SK-N-SH (cell line): ENCODE measurements at regions not wholly inside any gene's neighbourhood (a gene's known extent, or its start where the extent isn't known, plus 50 kb on each side); places are given as distances from the start of the nearest gene placed in this dataset.

ENCODE experiments used
- CTCF ChIA-PET: fragments of 300-600, 350-600 bp; formaldehyde crosslinking; extraction: SDS; loops from one replicate; lab custom pipeline; 2021; lab: Yijun Ruan, JAX
- POLR2A ChIA-PET: fragments of 350-600 bp; sonication (Branson Sonifier 250); formaldehyde crosslinking; extraction: SDS; loops from one replicate; lab custom pipeline; 2020; ENCODE audit warnings: antibody characterized with exemption, inconsistent platforms; lab: Yijun Ruan, JAX
- DNase-seq: peaks from one replicate; pipeline ENCODE4 v3.0.0; 2012
- H2AFZ ChIP-seq: fragments of 200-600 bp; sonication (generic); 2 replicates; pipeline ENCODE4 v1.8.1; 2016; ENCODE audit warnings: antibody characterized with exemption, mild to moderate bottlenecking, low read depth
- H3F3A ChIP-seq: fragments of 200-600 bp; sonication (generic); replicated peaks from 2 replicates; pipeline ENCODE3; 2016; ENCODE audit warnings: antibody characterized with exemption, mild to moderate bottlenecking; ENCODE audit not compliant: insufficient read depth
- H3K27ac ChIP-seq, 2 experiments: fragments of 200-500 bp in 1 of 2; fragments of 200-600 bp in 1 of 2; sonication (Bioruptor generic) in 1 of 2; sonication (generic), shearing (Covaris generic) in 1 of 2; 2 replicates each; pipeline versions ENCODE4 v1.5.1 to v1.6.1; 2014 to 2016; ENCODE audit warnings: low read depth in 2 of 2, inconsistent platforms in 1 of 2, low read length in 1 of 2, mild to moderate bottlenecking in 1 of 2, mixed read lengths in 1 of 2
- H3K27me3 ChIP-seq: fragments of 200-600 bp; sonication (generic), shearing (Covaris generic); 2 replicates; pipeline ENCODE4 v1.6.1; 2016; ENCODE audit warnings: mixed run types; ENCODE audit not compliant: insufficient read depth
- H3K36me3 ChIP-seq, 2 experiments: fragments of 200-500 bp in 1 of 2; fragments of 200-600 bp in 1 of 2; sonication (Bioruptor generic) in 1 of 2; sonication (generic) in 1 of 2; replicated peaks in 1 of 2; 2 replicates each; pipeline versions ENCODE3 to v1.5.1; 2014 to 2016; ENCODE audit warnings: low read length in 1 of 2, mild to moderate bottlenecking in 1 of 2; ENCODE audit not compliant: insufficient read depth in 2 of 2, control insufficient read depth in 1 of 2
- H3K4me1 ChIP-seq, 2 experiments: fragments of 200-500 bp in 1 of 2; fragments of 200-600 bp in 1 of 2; sonication (Bioruptor generic) in 1 of 2; sonication (generic), shearing (Covaris generic) in 1 of 2; 2 replicates each; pipeline versions ENCODE4 v1.5.1 to v1.6.1; 2014 to 2016; ENCODE audit warnings: low read depth in 1 of 2, low read length in 1 of 2, mixed run types in 1 of 2; ENCODE audit not compliant: insufficient read depth in 2 of 2, control insufficient read depth in 1 of 2
- H3K4me2 ChIP-seq: fragments of 200-600 bp; sonication (generic), shearing (Covaris generic); 2 replicates; pipeline ENCODE4 v1.6.1; 2017; ENCODE audit warnings: mixed run types
- H3K4me3 ChIP-seq, 2 experiments: fragments of 200-500 bp in 1 of 2; fragments of 200-600 bp in 1 of 2; sonication (Bioruptor generic) in 1 of 2; sonication (generic), shearing (Covaris generic) in 1 of 2; 2 replicates each; pipeline versions ENCODE4 v1.5.1 to v1.8.1; 2014 to 2016; ENCODE audit warnings: low read depth in 2 of 2, inconsistent platforms in 1 of 2, low read length in 1 of 2, mild to moderate bottlenecking in 1 of 2, mixed read lengths in 1 of 2, moderate library complexity in 1 of 2
- H3K79me2 ChIP-seq: fragments of 200-600 bp; sonication (generic); 2 replicates; pipeline ENCODE4 v1.8.1; 2017; ENCODE audit warnings: mild to moderate bottlenecking; ENCODE audit not compliant: insufficient read depth
- H3K9ac ChIP-seq: fragments of 200-600 bp; sonication (generic); 2 replicates; pipeline ENCODE4 v1.6.1; 2017; ENCODE audit warnings: mixed run types
- H3K9me2 ChIP-seq: fragments of 200-600 bp; sonication (generic); 2 replicates; pipeline ENCODE4 v1.6.1; 2017; ENCODE audit warnings: mixed run types
- H3K9me3 ChIP-seq: fragments of 200-600 bp; sonication (generic); 2 replicates; pipeline ENCODE4 v1.6.1; 2017; ENCODE audit warnings: mixed run types, mild to moderate bottlenecking, moderate library complexity
- H4K20me1 ChIP-seq: fragments of 200-600 bp; sonication (generic); 2 replicates; pipeline ENCODE4 v1.6.1; 2017; ENCODE audit warnings: mild to moderate bottlenecking, mixed run types; ENCODE audit not compliant: insufficient read depth
- CHD2 ChIP-seq: fragments of 150-350 bp; IDR thresholded peaks from 2 replicates; pipeline ENCODE4 v1.6.1; 2018; ENCODE audit warnings: low read length; ENCODE audit not compliant: partially characterized antibody
- ELF1 ChIP-seq: IDR thresholded peaks from 2 replicates; pipeline ENCODE4 v1.4.0; 2012
- FOSL2 ChIP-seq: IDR thresholded peaks from 2 replicates; pipeline ENCODE4 v1.4.0; 2012; ENCODE audit warnings: low read depth, mild to moderate bottlenecking, moderate library complexity, borderline replicate concordance
- IRF3 ChIP-seq: fragments of 150-350 bp; IDR thresholded peaks from 2 replicates; pipeline ENCODE4 v1.6.1; 2016; ENCODE audit warnings: mild to moderate bottlenecking, low read depth, low read length
- JUND ChIP-seq: IDR thresholded peaks from 2 replicates; pipeline ENCODE4 v1.4.0; 2012
- MEF2A ChIP-seq: IDR thresholded peaks from 2 replicates; pipeline ENCODE4 v1.4.0; 2012; ENCODE audit warnings: low read depth, borderline replicate concordance
- MXI1 ChIP-seq: IDR thresholded peaks from 2 replicates; pipeline ENCODE4 v1.6.1; 2012; ENCODE audit warnings: mild to moderate bottlenecking, low read depth, low read length, improper control_type of control experiment
- PBX3 ChIP-seq: IDR thresholded peaks from 2 replicates; pipeline ENCODE4; 2012
- POLR2AphosphoS5 ChIP-seq: IDR thresholded peaks from 2 replicates; pipeline ENCODE4 v1.6.1; 2012; ENCODE audit warnings: low read depth, low read length
- RXRA ChIP-seq: IDR thresholded peaks from 2 replicates; pipeline ENCODE4 v1.4.0; 2012; ENCODE audit warnings: low read depth, mild to moderate bottlenecking, borderline replicate concordance
- SIN3A ChIP-seq: IDR thresholded peaks from 2 replicates; pipeline ENCODE4 v1.6.1; 2012; ENCODE audit warnings: low read depth, mild to moderate bottlenecking, low read length, moderate library complexity, borderline replicate concordance
- SMC3 ChIP-seq: IDR thresholded peaks from 2 replicates; pipeline ENCODE4 v1.6.1; 2012; ENCODE audit warnings: low read depth, low read length, improper control_type of control experiment
- TAF1 ChIP-seq: IDR thresholded peaks from 2 replicates; pipeline ENCODE4 v1.6.1; 2012; ENCODE audit warnings: low read depth, mild to moderate bottlenecking, low read length, moderate library complexity, borderline replicate concordance
- TEAD4 ChIP-seq: IDR thresholded peaks from 2 replicates; pipeline ENCODE4 v1.4.0; 2012; ENCODE audit warnings: mild to moderate bottlenecking, borderline replicate concordance; ENCODE audit not compliant: insufficient read depth
- USF1 ChIP-seq: IDR thresholded peaks from 2 replicates; pipeline ENCODE4 v1.4.0; 2012; ENCODE audit warnings: low read depth, borderline replicate concordance
- ZBTB33 ChIP-seq: IDR thresholded peaks from 2 replicates; pipeline ENCODE4 v1.4.0; 2012; ENCODE audit warnings: low read depth, borderline replicate concordance
- WGBS: methylation state at CpG from one replicate; pipeline ENCODE4 v1.1.6; 2017; ENCODE audit warnings: low lambda C conversion rate; 5-methylcytosine and 5-hydroxymethylcytosine counted together

- CTCF ChIA-PET = interaction anchor here (0.7 to 1.0 kb wide), 2 partner anchors 21 to 134 kb away, joined by 3 read pairs; no protein-coding TSS in a partner anchor
Measured at GRCh38 chr4:32499171-32499570, 1779.0 kb downstream of the PCDH7 start.

More at GRCh38 chr4:32499171-32499570, 1779.0 kb downstream of the PCDH7 start:
- Histone ChIP-seq H4K20me1 (no peaks in the 10 kb centered on the region), H2AFZ (no peak overlapping the region), H3K27me3 (no peaks in the 10 kb centered on the region), H3K4me3 (no peak overlapping the region), H3K27ac (no peak overlapping the region), H3K9me3 (no peaks in the 10 kb centered on the region; the same call in 1 of the 2 replicates), H3F3A (no peaks in the 10 kb centered on the region), H3K79me2 (no peaks in the 10 kb centered on the region), H3K36me3 (no peaks in the 10 kb centered on the region), H3K9me2 (no peaks in the 10 kb centered on the region), H3K4me2 (no peak overlapping the region), H3K4me1 (no peaks in the 10 kb centered on the region), H3K9ac (no peak overlapping the region)
- DNase-seq = no peak
- 9% methylated on average over 5 of the region's 5 CpGs for WGBS
- TF ChIP-seq FOSL2 (no peak), MEF2A (no peak), POLR2AphosphoS5 (no peak), SMC3 (no peak), MXI1 (no peak), ZBTB33 (no peak), JUND (no peak), ELF1 (no peak), SIN3A (no peak), USF1 (no peak), TAF1 (no peak), TEAD4 (no peak), CHD2 (no peak), PBX3 (no peak), IRF3 (no peak), RXRA (no peak)
- POLR2A ChIA-PET = no interaction called here
